CD4-positive, alpha-beta T cell (primary cell): ENCODE measurements at regions not wholly inside any gene's neighbourhood (a gene's known extent, or its start where the extent isn't known, plus 50 kb on each side); places are given as distances from the start of the nearest gene placed in this dataset.

Source experiments
- ATAC-seq: fragments of 200-7000 bp; cut with Tn5 transposase; one replicate; pipeline ENCODE4 v1.10.0; 2022; ENCODE audit warnings: mild to moderate bottlenecking; ENCODE audit not compliant: poor library complexity
- CTCF ChIA-PET: fragments of 350-600 bp; sonication (Branson Sonifier 250); formaldehyde crosslinking; loops from one replicate; lab custom pipeline; 2021; ENCODE audit warnings: antibody characterized with exemption, inconsistent platforms; lab: Charles Lee
- POLR2A ChIA-PET: fragments of 350-600 bp; sonication (Branson Sonifier 250); formaldehyde crosslinking; loops from one replicate; lab custom pipeline; 2021; ENCODE audit warnings: antibody characterized with exemption, inconsistent platforms; lab: Charles Lee
- DNase-seq, 14 experiments: peaks; one replicate each; pipeline ENCODE4 v3.0.0-alpha.2; 2013 to 2020; ENCODE audit warnings: mixed read lengths in 2 of 14
- H3K27ac ChIP-seq, 2 donors: one replicate each; pipeline versions ENCODE4 v1.5.1 to v1.7.0; 2013; ENCODE audit warnings: low read length in 2 of 2, low read depth in 1 of 2, mild to moderate bottlenecking in 1 of 2
- H3K27me3 ChIP-seq, 2 experiments: 1 replicate in 1 of 2; 2 replicates in 1 of 2; pipeline versions ENCODE4 v1.6.1 to v1.7.0; 2013; ENCODE audit warnings: low read length in 2 of 2, control low read depth in 1 of 2, mild to moderate bottlenecking in 1 of 2, moderate library complexity in 1 of 2; ENCODE audit not compliant: insufficient read depth in 2 of 2, control insufficient read depth in 1 of 2
- H3K36me3 ChIP-seq: one replicate; pipeline ENCODE4 v1.6.1; 2013; ENCODE audit warnings: low read length, control low read depth; ENCODE audit not compliant: insufficient read depth
- H3K4me1 ChIP-seq: one replicate; pipeline ENCODE4 v1.6.1; 2013; ENCODE audit warnings: low read length, control low read depth; ENCODE audit not compliant: insufficient read depth
- H3K4me3 ChIP-seq: one replicate; pipeline ENCODE4 v1.5.1; 2013; ENCODE audit warnings: mild to moderate bottlenecking, low read length, moderate library complexity
- H3K9me3 ChIP-seq, 2 experiments: 1 replicate in 1 of 2; 2 replicates in 1 of 2; pipeline versions ENCODE4 v1.6.1 to v1.7.0; 2013; ENCODE audit warnings: low read length in 2 of 2, mild to moderate bottlenecking in 2 of 2, control low read depth in 1 of 2, moderate library complexity in 1 of 2; ENCODE audit not compliant: control insufficient read depth in 1 of 2, insufficient read depth in 1 of 2
- H3K27ac Mint-ChIP-seq: one replicate; pipeline ENCODE4 v1.8.0; 2020; ENCODE audit warnings: mixed read lengths
- H3K27me3 Mint-ChIP-seq: one replicate; pipeline ENCODE4 v1.8.0; 2021; ENCODE audit warnings: mixed read lengths
- H3K36me3 Mint-ChIP-seq: one replicate; pipeline ENCODE4 v1.8.0; 2021; ENCODE audit warnings: low read depth, mixed read lengths
- H3K4me1 Mint-ChIP-seq: one replicate; pipeline ENCODE4 v1.8.0; 2021; ENCODE audit warnings: low read depth, mixed read lengths
- H3K4me3 Mint-ChIP-seq: one replicate; pipeline ENCODE4 v1.8.0; 2020; ENCODE audit warnings: mild to moderate bottlenecking, mixed read lengths
- H3K9me3 Mint-ChIP-seq: one replicate; pipeline ENCODE4 v1.8.0; 2020; ENCODE audit warnings: mixed read lengths
- CTCF ChIP-seq: fragments of 200-600 bp; IDR thresholded peaks from one replicate; pipeline ENCODE4 v1.8.0; 2022; ENCODE audit warnings: antibody characterized with exemption, mild to moderate bottlenecking
- intact Hi-C, 2 experiments: fragments of 100-400 bp; cut with DNase I in 1 of 2; cut with micrococcal nuclease in 1 of 2; formaldehyde crosslinking; loops; one replicate each; pipeline versions ENCODE4 v1.15.1 to v1.9.0; 2023 to 2025; cut with DNase I, micrococcal nuclease

DNA sequence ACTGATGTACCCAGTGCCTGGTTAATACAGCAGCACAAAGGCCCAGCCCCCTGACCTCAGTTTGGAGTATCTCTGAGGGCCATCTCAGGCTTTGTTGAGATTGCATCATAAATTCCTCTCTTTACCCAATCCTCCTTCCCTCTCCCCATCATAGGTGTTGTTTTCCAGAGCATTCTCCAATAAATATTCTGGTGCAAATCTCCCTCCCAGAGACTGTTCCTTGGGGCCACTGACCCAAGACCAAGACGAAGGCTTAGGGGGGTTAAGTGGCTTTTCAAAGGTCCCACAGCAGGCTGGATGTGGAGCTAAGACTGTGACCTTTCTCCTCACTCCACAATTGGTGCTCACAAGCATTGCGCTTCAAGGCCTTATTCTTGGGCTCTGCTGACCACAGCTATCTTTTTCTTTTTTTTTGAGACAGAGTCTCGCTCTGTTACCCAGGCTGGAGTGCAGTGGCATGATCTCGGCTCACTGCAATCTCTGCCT, 72.4 kb upstream of the ZMYND8 start:
- peaks cover 16 to 22% of the 10 kb centered on the region in 2 experiments for H3K9me3 ChIP-seq
- Mint-ChIP-seq H3K9me3 (peaks cover 8% of the 10 kb centered on the region), H3K4me3 (no peak overlapping the region), H3K36me3 (no peaks in the 10 kb centered on the region), H3K4me1 (no peaks in the 10 kb centered on the region), H3K27me3 (no peaks in the 10 kb centered on the region), H3K27ac (no peak overlapping the region)
- ChIA-PET CTCF (no interaction called here), POLR2A (no interaction called here)
- no peak overlapping the region for H3K27ac ChIP-seq
- H3K4me3 ChIP-seq, result no peak overlapping the region
- intact Hi-C loops, result no loop called here
- H3K36me3 ChIP-seq, result no peaks in the 10 kb centered on the region
- TF ChIP-seq CTCF, result no peak
- H3K4me1 ChIP-seq, result no peaks in the 10 kb centered on the region
- DNase-seq, result no peak
- ATAC-seq, result no peak
- H3K27me3 ChIP-seq, result no peaks in the 10 kb centered on the region

DNA sequence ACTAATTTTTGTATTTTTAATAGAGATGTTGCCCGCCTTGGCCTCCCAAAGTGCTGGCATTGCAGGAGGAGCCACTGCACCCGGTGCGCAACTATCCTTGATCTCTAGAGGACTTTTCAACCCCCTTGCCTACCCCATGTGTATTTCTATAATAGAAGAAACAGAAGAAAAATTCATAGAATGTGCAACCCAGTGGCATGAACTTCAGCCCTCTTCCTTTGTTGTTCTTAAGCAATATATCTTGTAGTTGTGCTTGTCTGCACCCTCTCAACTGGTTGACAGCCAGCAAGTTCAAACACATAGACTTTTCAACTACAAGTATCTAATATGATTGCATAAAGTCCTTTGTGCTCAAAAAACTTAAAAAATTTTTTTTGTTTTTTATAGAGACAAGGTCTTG, 72.3 kb upstream of the NCOA3 start:
- intact Hi-C loops, result no loop called here
- Histone ChIP-seq H3K4me1 (no peaks in the 10 kb centered on the region), H3K4me3 (no peak overlapping the region), H3K27ac (no peak overlapping the region), H3K27me3 (no peaks in the 10 kb centered on the region), H3K36me3 (no peaks in the 10 kb centered on the region), H3K9me3 (peaks cover 16 to 22% of the 10 kb centered on the region in 2 experiments)
- ATAC-seq (no peak), DNase-seq (no peak)
- no peak for TF ChIP-seq CTCF
- no peaks in the 10 kb centered on the region for H3K36me3 Mint-ChIP-seq
- peaks cover 8% of the 10 kb centered on the region for H3K9me3 Mint-ChIP-seq
- H3K4me3 Mint-ChIP-seq, result no peak overlapping the region
- H3K27me3 Mint-ChIP-seq, result no peaks in the 10 kb centered on the region
- ChIA-PET CTCF (no interaction called here), POLR2A (no interaction called here)
- no peaks in the 10 kb centered on the region for H3K4me1 Mint-ChIP-seq
- no peak overlapping the region for H3K27ac Mint-ChIP-seq

GRCh38 chr20:47430862-47431588, 70.7 kb upstream of the NCOA3 start:
- no peak overlapping the region for H3K4me3 ChIP-seq
- H3K4me1 ChIP-seq, result no peaks in the 10 kb centered on the region
- H3K9me3 ChIP-seq, result peaks cover 16 to 19% of the 10 kb centered on the region in 2 experiments
- Mint-ChIP-seq H3K9me3 (peaks cover 8% of the 10 kb centered on the region), H3K36me3 (no peaks in the 10 kb centered on the region), H3K4me1 (no peaks in the 10 kb centered on the region), H3K27ac (no peak overlapping the region), H3K4me3 (no peak overlapping the region), H3K27me3 (no peaks in the 10 kb centered on the region)
- ChIA-PET POLR2A (no interaction called here), CTCF (interaction anchor here (0.7 to 0.9 kb wide), 2 partner anchors 9 to 99 kb away, joined by 3 read pairs; no protein-coding TSS in a partner anchor)
- H3K27me3 ChIP-seq, result no peaks in the 10 kb centered on the region
- intact Hi-C loops, result no loop called here
- H3K27ac ChIP-seq, result no peak overlapping the region
- DNase-seq, result no peak
- no peak for TF ChIP-seq CTCF
- ATAC-seq, result no peak
- H3K36me3 ChIP-seq, result no peaks in the 10 kb centered on the region
